Heart left ventricle (tissue), 13 donors: ENCODE measurements at regions not wholly inside any gene's neighbourhood (a gene's known extent, or its start where the extent isn't known, plus 50 kb on each side); places are given as distances from the start of the nearest gene placed in this dataset.

Experiments used
- POLR2A ChIP-seq, 2 donors: fragments of 450-650 bp; IDR thresholded peaks; one replicate each; pipeline ENCODE4 v1.6.1; 2017; ENCODE audit warnings: antibody characterized with exemption in 2 of 2, mild to moderate bottlenecking in 2 of 2, moderate library complexity in 2 of 2
- TF ChIP-seq, protein P1 (sequence below), 12 donors: fragments of 200-600 bp; sonication (generic) in 4 of 12; IDR thresholded peaks; one replicate each; pipeline versions ENCODE4 v1.5.0 to v1.8.0; 2018 to 2022; ENCODE audit warnings: antibody characterized with exemption in 12 of 12, mild to moderate bottlenecking in 5 of 12
- donor health status: ischemic (EF 13 %, LVEDD 7.1; RV severe dilation, severe dysfunction).
- donor health status: DM: no; HTN: yes; CAD: no.
- donor health status: DM: no; HTN: no; CAD: no.
- donor health status: ischemic (EF 25% LVEDD 6.9; RV normal size, moderate dysfunction).
- donor health status: ischemic (EF 25% LVEDD 5.7; RV mildly dilated, moderate dysfunction).
- donor health status: ischemic (EF 35%, LVEDD 5.7; RV mildly dilated, moderate dysfunction).
- donor health status: nonischemic (EF 11% LVEDD 7.7; RV severe dilation, severe dysfunction).
- donor health status: DM: yes; HTN: yes; CAD: no.
- donor health status: PGD.
- donor health status: ischemic (EF 29% LVEDD 5.4; RV normal size, mild dysfunction).
- donor health status: nonischemic (EF 23%, LVEDD 6.1; RV moderate dilation, normal function).

DNA sequence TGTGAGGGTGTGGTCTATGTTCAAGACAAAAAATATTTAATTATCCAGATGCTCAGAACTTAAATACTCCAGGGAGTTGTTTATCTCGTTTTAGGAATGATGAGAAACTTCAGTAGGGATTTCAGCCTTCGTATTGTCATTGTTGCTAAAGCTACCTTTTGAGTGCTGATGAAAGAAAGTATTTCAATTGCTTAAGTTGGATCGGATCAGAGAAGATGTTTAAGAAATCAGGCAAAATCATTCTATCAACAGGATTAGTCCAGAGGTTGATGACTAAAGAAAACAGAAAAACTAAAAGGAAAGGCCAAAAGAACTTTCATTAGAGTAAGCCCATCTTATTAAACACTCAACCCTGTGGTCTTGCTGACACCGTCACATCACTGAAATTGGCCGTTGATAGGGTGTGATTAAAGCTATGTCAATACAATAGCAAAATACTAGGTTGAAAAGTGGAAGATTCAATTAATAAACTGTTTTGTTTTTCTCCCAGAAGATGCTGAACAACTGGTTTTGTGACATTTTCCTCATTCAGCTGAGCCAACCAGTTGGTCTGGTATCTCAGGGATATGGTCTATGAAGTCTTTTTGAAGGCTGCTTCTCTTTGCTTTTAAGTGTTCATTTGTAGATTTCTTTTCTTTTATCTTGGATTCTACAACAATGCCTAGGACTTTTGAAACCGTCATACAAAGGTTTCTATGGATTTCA lies 551.7 kb downstream of the SLC4A3 start:
- TF ChIP-seq, protein P1, sequence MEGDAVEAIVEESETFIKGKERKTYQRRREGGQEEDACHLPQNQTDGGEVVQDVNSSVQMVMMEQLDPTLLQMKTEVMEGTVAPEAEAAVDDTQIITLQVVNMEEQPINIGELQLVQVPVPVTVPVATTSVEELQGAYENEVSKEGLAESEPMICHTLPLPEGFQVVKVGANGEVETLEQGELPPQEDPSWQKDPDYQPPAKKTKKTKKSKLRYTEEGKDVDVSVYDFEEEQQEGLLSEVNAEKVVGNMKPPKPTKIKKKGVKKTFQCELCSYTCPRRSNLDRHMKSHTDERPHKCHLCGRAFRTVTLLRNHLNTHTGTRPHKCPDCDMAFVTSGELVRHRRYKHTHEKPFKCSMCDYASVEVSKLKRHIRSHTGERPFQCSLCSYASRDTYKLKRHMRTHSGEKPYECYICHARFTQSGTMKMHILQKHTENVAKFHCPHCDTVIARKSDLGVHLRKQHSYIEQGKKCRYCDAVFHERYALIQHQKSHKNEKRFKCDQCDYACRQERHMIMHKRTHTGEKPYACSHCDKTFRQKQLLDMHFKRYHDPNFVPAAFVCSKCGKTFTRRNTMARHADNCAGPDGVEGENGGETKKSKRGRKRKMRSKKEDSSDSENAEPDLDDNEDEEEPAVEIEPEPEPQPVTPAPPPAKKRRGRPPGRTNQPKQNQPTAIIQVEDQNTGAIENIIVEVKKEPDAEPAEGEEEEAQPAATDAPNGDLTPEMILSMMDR (IDR thresholded peaks at IDR 0.05): no peak
- no peak for TF ChIP-seq POLR2A (IDR thresholded peaks at IDR 0.05)
